Body of pancreas (tissue), 4 donors: ENCODE measurements at regions not wholly inside any gene's neighbourhood (a gene's known extent, or its start where the extent isn't known, plus 50 kb on each side); places are given as distances from the start of the nearest gene placed in this dataset.

Experiments
- CTCF ChIP-seq, 7 experiments: fragments of 450-650 bp in 4 of 7; fragments of 200-600 bp in 3 of 7; sonication (generic) in 3 of 7; IDR thresholded peaks; one replicate each; pipeline ENCODE4 v1.5.1; 2016 to 2019; ENCODE audit warnings: antibody characterized with exemption in 7 of 7
- POLR2A ChIP-seq, 3 donors: fragments of 450-650 bp; IDR thresholded peaks; one replicate each; pipeline ENCODE4 v1.6.1; 2016; ENCODE audit warnings: antibody characterized with exemption in 3 of 3, mild to moderate bottlenecking in 2 of 3

DNA sequence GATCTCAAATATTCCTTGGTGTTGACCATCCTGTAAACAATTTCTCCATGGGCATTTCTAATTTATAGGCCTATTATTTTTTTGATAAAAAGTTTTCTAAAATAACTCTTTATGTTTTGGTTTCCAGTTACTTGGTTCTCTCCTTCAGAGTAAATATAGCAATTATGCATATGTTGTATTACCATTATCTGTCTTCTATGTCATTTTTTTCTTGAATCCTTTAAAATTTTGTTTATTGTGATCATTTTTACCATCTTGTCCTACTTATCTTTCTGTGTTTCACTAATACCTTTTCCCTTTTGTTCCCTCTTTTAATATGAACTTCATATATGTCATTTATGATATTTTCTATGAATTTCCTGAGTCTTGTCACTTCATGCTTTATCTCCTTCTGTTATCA is 341.1 kb downstream of the PDCD6IP start:
- no peak for TF ChIP-seq CTCF (IDR thresholded peaks at IDR 0.05)
- TF ChIP-seq POLR2A (IDR thresholded peaks at IDR 0.05) = no peak
